ENCODE measurements at regions not wholly inside any gene's neighbourhood (a gene's known extent, or its start where the extent isn't known, plus 50 kb on each side); places are given as distances from the start of the nearest gene placed in this dataset.

- no peak for TF ChIP-seq CTCF (conservative IDR thresholded peaks at IDR 0.05; ENCODE audit: low read depth, low read length)
- no peak for TF ChIP-seq EZH2phosphoT487 (IDR thresholded peaks at IDR 0.05; ENCODE audit: borderline replicate concordance, low read length)
- no peak for TF ChIP-seq EZH2 (IDR thresholded peaks at IDR 0.05; ENCODE audit: low read length, unreplicated experiment)
Measured at GRCh38 chr1:223016890-223017289, 126.2 kb downstream of the TLR5 start.

Data from PC-3 (cell line).